HG03066 (cell line): ENCODE measurements at regions not wholly inside any gene's neighbourhood (a gene's known extent, or its start where the extent isn't known, plus 50 kb on each side); places are given as distances from the start of the nearest gene placed in this dataset.

Experiments used
- ATAC-seq: cut with Tn5 transposase; IDR thresholded peaks from one replicate; pipeline ENCODE4 v1.9.1; 2021; ENCODE audit warnings: low read depth; ENCODE audit not compliant: unreplicated experiment

GRCh38 chr9:18018221-18018620 lies 439.4 kb downstream of the SH3GL2 start:
- no peak for ATAC-seq

DNA sequence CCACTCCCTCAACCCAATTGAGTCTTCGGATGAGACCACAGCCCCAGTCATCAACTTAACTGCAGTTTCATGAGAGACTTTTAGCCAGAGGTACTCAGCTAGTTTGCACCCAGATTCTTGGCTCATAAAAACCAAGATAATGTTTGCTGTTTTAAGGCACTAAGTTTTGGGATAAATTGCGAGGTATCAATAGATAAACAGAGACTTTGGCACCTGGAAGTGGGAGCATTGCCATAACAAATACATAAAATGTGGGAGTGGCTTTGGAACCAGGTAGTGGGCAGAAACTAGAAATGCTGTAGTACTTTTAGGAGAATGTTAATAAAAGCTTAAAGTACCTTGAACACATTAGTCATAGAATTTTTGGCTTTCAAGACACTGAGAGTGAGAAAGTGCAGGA lies 439.8 kb downstream of the SH3GL2 start:
- ATAC-seq, result no peak

DNA sequence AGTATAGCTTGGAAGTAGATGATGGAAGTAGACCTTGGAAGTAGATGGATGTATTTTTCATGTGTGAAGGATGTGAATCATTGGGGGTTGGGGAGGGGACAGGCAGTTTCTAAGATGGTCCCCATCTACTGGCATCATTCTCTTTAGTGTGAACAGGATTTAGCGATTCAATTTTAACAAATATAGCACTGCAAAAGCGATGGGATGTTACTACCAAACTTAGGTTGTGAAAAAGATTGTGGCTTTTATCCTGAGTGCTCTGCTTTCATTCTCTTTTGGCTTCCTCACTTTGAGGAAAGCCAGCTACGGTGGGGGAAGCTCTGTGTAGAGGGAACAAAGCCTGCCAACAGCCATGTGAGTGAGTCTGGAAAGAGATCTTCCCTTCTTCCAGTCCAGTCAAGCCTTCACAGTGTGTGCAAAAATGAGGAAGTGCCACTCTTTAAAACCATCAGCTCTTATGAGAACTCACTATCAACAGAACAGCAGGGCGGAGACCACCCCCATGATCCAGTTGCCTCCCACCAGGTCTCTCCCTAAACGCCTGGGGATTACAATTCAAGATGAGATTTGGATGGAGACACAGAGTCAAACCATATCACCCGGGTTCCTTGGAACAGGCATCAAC lies 441.4 kb downstream of the SH3GL2 start:
- no peak for ATAC-seq

DNA sequence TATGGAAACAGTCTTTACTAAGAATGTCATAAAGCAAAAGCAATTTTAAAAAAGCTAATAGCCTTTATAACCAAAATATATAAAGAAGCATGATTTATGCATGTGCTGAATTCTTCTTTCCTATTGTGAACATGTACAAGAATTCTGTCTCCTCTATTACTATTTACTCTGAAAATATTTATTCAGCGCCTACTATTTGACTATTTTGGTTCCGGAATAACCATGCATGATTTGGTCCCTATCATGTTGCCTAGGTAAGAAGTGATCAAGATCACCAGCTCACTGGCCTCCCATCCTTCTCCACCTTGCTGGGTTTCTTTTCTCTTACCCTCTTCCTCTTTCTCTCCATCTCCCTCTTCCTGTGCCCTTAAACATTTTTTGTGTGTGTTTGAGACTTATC lies 443.8 kb downstream of the SH3GL2 start:
- no peak for ATAC-seq

- ATAC-seq, result no peak
Measured at GRCh38 chr9:18023332-18023731, 444.5 kb downstream of the SH3GL2 start.

- no peak for ATAC-seq
Measured at GRCh38 chr9:18032636-18033035, 441.3 kb upstream of the ADAMTSL1 start.

GRCh38 chr9:18036422-18037187 lies 437.3 kb upstream of the ADAMTSL1 start:
- ATAC-seq, result no peak

DNA sequence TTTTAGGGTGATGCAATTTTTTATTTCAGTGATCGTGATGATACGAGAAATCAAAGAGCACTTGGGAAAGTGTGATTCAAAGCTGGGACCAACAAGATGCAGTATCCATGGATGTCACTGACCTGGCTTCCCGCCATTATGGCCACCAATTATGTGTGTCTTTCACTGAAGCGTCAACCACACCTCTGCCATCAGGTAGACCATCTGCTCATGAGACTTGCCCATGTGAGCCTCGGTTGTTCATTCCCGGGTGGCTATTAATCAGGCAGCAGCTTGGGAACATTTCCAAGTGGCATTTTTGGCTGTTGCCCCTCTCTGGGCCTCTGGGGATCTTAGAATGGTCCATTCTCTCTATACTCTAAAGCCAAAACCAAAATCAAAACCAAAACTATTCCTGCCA lies 436.0 kb upstream of the ADAMTSL1 start:
- ATAC-seq, result no peak

DNA sequence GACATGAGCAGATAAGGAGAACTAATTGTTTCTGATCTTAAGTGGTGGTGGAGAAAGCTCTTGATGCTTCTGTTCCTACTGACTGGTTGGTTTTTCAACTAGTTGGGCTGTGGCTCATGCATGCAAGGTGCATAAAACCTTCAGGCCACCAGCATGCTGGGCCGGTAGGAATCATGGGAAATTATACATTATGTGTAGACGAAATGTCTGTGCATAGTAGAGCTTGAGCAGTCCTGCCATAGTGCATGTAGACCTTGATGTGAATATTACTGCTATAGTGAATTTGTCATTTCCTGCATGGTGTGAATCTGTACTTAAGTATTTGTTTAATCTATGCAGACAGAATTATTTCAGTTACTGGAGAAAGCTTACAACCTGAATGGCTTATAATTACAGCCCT lies 433.6 kb upstream of the ADAMTSL1 start:
- ATAC-seq, result no peak

- no peak for ATAC-seq
Measured at GRCh38 chr9:18043978-18044377, 430.0 kb upstream of the ADAMTSL1 start.

GRCh38 chr9:18045326-18045725 lies 428.6 kb upstream of the ADAMTSL1 start:
- no peak for ATAC-seq

- no peak for ATAC-seq
Measured at GRCh38 chr9:18046068-18046467, 427.9 kb upstream of the ADAMTSL1 start.

DNA sequence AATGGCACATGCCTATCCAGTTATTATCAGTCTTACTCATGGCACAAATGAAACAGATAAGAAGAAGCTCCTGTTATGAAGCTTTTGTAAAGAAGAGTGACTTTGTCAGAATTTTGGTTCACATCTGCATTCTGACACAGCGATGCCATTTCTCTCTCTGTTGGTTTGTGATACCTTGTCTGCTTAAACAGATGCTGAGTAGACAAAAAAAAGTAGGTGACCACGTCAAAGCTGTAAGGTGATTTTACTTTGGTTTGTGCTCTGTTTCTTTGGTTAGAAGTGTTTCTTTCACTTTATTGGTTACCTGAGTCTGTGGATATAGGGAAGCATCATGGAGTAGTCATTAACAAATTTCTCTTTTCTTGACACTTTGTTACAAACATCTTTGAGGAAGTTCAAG lies 422.3 kb upstream of the ADAMTSL1 start:
- no peak for ATAC-seq

GRCh38 chr9:18052060-18052459 lies 421.9 kb upstream of the ADAMTSL1 start:
- ATAC-seq, result no peak

DNA sequence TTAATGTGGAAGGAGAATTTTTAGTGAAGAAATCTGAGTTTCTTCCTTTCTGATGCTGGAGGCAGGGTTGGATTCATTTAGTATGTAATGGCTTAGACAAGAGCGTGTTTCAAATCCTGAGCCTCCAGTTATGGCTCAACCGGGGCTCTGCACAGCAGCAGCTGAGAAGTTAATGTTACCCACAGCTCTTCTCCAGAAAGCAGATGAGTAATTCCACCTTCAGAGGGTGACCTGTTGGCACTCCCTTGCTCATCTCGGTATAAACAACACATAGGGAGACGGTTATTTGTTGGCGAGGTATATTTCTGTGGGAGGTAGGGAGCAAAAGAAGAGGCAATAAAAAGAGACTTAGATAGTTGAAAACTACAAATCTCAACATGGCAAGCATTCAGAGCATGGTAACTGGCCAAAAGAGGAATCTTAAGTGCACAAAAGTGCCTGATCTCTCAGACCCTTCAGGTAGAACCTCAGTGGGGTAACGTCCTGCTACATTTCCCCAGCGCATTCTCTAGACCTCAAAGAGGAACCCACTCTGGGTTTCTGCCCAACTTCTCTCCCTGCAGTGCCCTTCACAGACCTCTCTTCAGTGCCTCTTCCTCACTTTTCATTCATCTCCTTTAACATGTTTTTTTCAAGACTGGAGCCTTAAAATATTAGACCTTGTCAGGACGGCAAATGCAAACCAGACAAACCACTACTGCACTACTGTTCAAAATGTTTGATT lies 417.5 kb upstream of the ADAMTSL1 start:
- no peak for ATAC-seq

GRCh38 chr9:18056993-18057369 lies 417.0 kb upstream of the ADAMTSL1 start:
- ATAC-seq, result peak; percentile 86

DNA sequence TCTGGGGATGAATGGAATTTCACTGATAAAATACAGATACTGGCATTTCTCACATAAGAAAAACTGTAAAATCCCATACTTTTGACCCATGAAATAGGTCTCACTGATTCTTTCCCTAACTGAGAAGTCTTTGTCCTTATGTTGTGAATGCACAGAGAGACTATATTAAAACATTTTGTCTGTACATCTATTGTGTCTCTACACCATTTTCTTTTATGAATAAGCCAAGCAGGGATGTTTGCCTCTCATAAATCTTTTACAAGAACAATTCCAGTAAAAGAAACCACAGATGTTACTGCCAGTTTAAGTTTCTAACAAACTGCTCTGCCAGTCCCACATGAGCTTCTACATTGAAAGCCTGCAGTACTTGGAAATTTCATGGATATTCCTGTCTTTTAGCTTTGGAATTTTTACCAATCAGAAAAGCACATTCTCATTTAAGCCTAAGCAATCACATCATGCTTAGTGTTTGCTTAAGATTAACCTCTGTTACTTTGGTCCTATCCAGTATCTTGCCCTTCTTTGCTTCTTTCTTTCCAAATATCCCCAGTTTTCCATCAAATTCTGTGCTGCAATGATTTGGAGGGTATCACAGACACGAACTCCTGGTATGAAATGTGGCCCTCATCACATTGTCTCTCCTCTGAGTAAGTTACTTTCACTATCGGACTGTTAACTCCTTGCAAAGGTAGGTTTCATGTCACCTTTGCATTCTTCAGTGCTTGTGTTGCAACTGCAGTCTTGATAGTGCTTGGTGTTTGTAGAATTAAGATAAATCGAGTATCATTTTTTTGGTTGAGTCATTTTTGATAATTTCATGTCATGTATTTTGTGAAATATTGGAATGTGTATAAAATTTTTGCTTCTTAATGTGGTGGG lies 415.1 kb upstream of the ADAMTSL1 start:
- no peak for ATAC-seq

DNA sequence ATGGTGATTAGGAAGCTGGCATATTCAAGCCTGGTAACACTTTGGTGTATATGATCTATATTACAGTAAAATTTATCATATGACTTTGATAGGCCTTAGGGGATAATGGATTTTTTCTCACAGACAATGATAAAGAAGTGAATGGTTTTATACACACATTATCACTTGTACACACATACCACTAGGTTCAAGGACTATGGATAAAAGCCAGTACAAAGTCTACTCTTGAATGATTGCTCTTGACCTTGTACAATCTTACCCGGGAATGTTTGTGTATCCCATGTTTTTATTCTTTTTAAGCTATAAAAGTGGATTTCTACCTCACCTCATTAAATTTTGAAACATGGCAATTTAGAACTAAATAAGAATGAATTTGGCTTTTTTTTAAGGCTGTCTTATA lies 414.5 kb upstream of the ADAMTSL1 start:
- no peak for ATAC-seq

DNA sequence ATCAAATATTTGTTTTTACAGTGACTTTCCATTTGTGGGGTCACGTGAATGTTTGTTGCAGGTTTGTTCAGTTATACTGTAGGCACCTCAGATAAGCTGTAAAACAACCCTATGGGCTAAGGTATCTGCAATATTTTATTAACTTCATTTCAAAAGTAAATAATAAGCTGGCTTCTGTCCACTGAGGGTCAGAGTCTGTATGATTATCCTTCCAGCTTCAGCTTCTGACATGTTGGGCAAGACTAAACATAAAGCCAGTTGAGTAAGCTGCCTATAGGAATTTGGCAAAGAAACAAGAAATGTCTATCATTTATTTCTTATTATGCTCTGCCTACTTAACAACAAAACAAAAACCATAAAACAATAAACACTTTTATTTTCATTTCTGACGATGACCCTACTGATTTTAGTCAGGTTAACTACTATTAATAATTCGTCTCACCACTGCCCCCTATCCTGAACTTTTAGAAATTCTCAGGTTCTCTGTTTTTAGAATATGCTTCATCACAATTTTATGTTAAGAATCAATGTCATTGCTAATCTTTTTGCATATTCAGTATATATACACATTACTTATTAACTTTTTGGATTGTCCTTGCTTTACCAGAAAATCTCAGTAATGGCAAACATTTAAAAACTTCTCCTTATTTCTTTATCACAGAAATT lies 413.6 kb upstream of the ADAMTSL1 start:
- no peak for ATAC-seq

- no peak for ATAC-seq
Measured at GRCh38 chr9:18061332-18061731, 412.6 kb upstream of the ADAMTSL1 start.
